NCI-H2029 (cell line): ENCODE measurements at regions not wholly inside any gene's neighbourhood (a gene's known extent, or its start where the extent isn't known, plus 50 kb on each side); places are given as distances from the start of the nearest gene placed in this dataset.
"Not testable (repeated sequence)": the region's sequence is repeated elsewhere in the genome, so short reads cannot be mapped to it uniquely, and the experiment has no call there.

Source experiments
- DNase-seq: peaks from one replicate; lab custom pipeline; 2025; lab: John Stamatoyannopoulos, UW

DNA sequence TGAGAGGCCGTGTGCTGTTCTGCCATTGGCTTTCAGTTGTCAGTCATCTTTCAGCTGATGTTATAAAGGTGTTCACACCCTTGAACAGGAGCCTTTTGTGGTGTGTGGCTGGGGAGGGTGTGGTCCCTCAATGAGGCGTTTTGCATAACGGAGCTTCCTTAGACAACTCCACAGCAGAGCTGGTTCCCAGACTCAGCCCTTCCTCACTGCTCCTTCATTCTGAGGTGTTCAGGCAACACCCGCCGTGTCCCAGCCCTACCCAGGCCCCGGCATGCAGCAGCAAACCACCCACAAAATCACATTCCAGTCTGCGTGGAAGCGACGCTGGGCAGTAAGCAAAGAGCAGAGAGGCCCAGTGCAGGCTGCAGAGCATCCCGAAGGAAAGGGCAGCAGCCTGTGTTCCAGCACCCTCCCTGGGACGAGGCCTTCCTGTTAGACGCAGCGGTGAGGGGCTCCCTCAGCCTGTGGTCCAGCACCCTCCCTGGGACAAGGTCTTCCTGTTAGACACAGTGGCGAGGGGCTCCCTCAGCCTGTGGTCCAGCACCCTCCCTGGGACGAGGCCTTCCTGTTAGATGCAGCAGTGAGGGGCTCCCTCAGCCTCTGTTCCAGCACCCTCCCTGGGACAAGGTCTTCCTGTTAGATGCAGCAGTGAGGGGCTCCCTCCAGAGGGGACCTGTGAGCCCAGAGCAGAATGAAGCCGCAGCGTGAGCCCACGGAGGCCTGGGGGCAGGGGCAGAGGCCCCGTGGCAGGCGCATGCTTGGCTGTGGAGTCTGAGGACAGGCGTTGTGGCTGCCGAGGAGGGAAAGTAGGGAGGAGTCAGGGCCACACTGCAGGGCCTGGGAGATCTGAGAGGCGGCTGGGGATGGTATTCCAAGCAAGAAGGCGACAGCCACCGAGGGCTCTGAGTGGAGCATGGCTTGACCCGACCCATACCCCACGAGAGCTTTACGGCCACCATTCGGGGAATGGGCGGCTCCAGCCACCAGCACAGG is 201.8 kb upstream of the HDAC4 start:
- no peak for DNase-seq

DNA sequence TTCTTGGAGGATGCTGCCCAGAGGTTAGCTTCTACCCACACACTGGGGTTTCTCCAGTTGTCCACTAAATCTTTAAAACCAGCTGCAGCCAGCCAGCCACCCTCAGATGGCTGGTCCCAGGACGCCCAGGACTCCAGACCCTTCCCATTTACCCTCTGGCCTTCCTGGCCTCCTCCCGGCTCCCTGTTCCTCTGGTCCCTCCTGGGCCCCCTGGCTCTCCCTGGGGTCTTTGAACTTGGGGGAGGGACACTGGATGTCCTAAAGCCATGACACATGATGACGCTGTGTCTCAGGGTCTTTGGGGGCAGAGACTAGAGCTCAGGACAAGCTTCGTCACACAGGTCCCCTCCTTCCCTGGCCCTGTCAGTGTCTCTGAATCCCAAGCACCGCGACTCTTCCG is 201.1 kb upstream of the HDAC4 start:
- DNase-seq, result no peak

DNA sequence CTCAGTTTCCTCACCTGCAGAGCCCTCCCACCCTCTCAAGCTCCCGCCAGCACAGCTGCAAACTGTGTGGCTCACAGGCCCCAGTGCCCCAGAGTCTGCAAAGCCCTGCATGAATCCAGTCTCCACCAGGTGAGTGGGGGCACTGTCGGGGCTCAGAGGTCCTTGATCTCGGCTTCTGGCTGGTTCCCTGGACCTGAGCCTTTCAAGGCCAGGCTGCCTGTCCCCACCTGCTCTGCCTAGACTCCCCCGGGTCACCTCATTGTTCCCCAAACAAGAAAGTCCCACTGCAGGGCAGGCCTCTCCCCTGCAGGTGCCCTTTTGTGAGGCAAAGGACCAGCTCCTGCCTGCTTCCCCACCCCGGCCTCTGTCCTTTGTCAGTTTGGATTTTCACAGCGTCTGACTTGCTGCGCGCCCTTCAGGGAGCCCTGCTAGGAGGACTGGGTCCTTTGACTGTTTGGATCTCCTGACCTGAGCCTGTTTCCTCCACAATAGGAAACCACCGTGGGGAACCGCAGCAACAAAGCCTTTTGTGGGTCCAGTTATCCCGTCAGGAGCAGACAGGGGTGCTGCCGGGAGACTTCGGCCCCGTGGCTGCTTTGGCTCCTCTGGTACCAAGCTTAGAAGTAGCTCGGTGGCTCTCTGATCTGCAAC is 200.5 kb upstream of the HDAC4 start:
- no peak for DNase-seq

DNA sequence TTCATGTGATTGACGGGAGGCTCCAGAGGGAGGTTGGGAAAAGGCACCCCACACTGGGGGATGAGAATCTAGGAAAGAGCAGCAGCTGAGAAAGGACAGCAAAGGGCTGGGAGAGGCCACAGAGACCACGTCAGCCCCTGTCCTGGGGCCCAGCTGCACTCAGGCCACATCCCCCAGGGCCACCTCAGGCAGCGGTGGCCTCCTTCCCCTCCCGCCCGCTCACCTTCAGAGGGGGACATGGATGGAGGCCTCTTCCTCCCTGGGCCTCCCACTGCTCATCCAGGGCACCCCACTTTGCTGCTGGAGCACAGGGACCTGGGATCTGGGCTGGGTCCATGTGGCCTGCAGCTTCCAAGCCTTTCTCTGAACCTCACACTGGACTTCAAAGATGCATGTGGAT is 199.8 kb upstream of the HDAC4 start:
- no peak for DNase-seq

DNA sequence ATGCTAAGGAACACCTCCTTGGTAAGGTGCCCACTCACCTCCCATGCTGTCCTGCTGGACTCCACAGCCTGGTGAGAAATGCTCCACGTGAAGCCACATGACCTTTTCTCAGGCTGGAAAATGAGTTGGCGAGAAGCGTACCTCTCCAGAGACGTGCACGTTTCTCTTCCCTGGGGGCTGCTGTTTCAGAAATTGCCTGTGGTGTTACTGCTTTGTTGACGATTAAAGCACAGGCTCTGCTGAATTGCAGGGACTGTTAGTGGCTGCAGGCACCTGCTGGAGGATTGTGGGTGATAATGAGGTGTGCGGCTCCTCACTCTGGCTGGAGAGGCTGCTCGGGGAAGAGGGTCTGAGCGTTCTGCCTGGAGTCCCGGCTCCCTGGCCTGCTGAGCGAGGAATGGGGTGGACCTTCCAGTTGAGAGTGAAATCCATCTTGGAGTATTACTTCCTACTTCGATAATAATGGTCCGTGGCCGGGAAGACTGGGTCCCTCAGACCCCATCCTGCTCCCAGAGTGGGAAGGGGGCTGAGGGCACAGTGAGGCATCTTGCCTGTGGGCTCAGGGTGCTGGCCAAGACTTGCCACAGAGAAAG is 199.3 kb upstream of the HDAC4 start:
- no peak for DNase-seq

DNA sequence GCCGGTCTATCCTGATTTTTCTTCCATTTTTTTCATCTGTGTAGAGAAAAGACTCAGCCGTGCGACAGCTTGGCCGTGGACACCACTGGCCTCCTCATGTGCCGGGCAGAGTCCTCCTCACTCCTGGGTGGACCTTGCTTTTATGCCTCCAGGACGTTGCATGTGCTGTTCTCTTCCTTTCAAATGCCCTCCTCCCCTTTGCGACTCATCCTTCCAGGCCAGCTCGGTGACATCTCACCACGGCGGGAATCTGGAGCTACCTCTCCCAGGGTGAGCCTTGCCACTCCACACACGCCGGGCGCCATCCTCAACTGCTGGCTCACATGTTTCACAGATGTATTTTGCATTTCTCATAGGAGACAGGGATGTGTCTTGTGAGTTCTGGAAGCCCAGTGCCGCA is 198.5 kb upstream of the HDAC4 start:
- no peak for DNase-seq

DNA sequence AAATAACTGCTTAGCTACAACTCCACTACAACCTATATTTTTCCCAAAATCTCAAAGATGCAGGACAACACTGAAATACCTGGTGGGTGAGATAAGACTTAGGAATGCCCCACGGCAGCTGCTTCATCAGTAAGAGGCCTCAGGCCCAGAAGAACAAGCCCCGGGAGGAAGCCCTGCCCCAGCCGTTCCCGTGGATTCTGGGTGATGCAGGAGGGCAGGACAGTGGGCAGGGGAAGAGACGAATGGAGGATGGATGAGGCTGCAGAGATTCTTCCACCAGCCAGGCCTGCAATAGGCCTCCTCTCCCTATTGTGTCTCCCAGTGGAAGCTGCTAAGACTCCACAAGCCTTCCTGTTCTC is 197.9 kb upstream of the HDAC4 start:
- DNase-seq, result no peak

DNA sequence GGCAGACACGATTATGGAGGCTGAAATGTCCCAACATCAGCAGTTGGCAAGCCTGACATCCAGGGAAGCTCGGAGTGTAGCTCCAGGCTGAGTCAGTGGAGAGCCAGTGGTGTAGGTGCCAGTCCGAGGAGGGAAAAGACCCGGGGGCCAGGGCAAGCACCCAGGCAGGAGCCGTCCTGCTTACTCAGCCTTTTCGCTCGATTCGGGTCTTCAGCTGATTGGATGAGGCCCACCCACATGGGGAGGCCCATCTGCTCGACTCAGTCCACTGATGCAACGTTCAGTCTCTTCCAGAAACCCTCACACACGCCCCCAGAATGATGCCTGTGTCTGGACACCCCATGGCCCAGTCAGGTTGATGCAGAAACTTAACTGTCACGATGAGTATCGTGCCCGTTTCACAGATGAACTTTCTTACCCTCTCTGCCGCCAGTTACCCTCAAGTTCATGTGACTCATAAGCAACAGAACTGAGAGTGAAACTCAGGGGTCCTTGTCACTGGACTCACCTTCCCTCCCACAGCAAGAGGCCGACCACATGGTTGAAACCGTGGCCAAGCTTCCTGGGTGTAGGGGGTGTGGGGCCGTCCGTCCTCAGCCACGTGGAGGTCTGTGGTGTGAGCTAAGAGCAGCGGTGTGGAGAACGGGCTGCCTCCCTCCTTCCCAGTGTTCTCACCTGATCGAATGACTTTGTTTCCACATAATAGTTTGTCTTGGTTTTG is 197.4 kb upstream of the HDAC4 start:
- DNase-seq, result no peak

DNA sequence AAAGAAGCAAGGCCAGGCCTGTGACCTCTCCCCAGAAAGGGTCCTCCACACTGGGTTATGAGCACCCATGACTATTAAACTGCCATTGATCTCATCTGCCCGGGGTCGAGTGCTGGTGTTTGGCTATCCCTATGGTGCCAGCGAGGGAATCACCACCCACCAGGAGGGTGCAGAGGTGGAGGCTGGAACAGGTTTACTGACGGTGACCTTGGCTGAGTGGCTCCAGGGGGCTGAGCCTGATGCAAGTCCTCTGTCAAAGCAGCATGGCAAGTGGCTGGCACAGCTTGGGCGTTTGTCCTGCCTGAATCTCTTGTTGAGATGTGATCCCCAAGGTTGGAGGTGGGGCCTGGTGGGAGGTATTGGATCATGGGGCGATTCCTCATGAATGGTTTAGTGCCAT is 196.4 kb upstream of the HDAC4 start:
- DNase-seq, result no peak

DNA sequence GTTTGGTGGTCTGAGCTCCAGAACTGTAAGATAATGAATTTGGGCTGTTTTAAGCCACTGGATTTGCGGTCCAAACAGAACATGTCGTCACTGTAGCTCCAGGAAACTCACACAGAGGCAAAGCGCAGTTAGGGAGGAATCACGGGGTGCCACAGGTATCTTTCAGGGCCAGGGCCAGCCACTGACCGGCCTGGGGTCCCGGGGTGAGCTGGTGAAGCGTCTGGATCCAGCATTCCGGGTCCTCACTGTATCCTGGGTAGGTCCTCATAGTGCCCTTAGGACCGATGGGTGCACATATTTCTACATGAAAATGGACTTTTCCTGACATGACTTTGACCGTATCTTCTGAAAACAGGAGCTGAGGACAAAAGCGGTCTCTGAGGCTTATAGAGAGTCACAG is 196.0 kb upstream of the HDAC4 start:
- no peak for DNase-seq

DNA sequence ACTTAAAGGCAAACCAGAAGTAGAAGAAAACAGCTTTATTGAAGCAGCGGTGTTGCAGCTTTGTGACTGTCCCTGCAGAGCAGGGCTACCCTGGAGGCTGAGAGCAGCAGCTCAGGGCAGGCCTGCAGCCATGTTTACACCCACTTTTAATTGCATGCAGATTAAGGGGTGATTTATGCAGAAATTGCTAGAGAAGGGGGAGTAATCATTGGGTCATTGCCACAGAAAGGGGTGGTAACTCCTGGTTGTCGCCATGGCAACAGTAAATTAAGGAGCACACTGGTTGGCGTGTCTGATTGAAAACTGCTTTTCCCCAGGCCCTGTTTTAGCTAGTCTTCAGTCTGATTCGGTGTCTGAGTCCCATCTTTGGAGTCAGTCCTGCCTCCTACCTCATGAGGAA is 195.4 kb upstream of the HDAC4 start:
- peak; percentile 1 for DNase-seq

DNA sequence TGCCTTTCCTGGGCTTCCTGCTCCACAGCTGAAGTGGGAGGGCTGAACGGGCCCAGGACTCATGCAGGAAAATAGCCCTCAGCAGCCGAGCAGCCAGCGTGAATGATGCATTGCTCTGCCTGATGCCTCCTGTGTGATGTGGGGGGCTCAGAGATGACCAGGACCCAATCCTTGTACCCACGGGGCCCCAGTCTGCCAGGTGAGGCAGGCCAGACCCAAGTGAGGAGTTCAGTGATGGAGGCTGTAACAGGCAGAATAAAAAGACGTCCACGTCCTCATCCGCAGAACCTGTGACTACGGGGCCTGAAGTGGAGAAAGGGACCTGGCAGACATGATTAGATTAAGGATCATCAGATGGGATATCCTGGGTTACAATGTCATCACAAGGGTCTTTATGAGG is 194.9 kb upstream of the HDAC4 start:
- no peak for DNase-seq

DNA sequence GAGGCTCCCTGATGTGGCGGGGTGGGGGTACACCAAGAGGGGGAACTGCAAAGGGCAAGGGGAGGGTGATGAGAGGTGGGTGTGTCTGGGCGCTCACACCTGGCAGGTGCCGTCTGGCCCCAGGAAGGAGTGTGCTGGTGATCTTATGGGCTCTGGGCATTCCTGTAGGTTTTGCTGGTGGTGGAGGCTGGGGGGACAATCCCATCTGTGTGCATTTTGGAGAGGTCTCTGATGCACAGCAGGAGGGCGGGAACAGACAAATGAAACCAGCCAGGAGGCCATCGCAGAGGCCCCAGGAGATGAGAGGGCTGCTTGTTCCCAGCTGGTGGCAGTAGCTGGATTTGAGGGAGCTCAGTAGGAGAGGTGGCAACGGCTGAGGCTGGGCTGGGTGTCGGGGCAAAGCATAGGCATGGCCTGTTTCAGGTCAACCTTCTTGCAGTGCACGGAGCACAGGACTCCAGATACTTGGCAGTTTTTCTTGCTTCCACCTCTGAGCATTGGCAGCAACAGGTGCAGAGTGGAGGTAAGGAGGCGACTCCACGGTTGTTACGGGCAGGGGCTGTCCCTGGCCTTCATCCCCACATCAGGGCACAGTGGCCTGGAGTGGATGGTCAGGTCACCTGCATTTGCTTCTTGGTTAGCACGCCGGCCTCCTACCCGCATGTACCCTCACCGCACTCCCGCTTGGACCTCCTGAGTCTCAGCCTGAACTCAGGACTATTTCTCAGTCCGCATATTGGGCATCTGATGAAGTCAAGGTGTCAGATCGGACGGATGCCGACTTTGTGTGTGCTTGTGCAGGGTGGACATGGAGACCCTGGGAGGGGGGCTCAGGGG is 194.2 kb upstream of the HDAC4 start:
- DNase-seq, result no peak

DNA sequence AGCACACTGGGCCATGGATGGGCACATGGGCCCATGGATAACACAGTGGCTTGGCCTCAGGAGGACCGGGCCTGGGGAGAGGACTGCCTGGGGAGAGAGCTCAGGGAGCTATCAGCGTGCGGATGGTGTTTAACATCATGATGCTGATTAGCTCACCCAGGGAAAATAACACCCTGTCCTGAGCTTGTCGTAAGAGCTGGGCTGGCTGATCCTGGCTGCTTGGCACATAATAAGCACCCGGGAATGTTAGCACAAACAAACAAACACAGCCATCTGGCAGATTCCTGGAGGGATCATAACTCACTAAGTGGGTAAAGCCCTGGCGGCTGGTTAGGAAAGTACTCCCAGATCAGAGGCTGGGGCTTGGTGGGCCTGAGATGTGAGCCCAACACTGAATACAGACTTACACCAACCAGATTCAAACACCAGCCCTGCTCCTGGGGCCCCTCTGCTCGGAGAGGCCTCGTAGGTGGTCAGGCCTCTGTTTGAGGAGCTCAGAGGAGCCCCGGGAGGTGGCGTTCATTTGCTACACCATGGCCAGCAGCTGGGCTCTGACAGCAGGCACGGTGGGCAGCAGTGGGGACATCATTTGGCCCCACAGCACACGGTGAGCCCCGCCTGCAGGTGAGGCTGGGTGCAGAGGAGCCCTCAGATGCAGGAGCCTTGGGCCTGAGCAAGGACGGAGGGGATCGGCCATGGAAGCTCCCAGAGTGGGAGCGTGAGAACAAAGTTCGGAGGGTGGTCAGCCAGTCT is 193.4 kb upstream of the HDAC4 start:
- no peak for DNase-seq

DNA sequence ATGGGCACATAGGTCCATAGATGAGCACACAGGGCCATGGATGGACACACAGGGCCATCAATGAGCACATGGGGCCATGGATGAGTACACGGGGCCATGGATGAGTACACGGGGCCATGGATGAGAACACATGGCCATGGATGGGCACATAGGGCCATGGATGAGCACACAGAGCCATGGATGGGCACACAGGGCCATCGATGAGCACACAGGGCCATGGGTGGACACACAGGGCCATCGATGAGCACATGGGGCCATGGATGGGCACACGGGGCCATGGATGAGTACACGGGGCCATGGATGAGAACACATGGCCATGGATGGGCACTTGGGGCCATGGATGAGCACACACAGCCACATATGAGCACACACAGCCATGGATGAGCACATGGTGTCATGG is 192.6 kb upstream of the HDAC4 start:
- DNase-seq, result no peak

DNA sequence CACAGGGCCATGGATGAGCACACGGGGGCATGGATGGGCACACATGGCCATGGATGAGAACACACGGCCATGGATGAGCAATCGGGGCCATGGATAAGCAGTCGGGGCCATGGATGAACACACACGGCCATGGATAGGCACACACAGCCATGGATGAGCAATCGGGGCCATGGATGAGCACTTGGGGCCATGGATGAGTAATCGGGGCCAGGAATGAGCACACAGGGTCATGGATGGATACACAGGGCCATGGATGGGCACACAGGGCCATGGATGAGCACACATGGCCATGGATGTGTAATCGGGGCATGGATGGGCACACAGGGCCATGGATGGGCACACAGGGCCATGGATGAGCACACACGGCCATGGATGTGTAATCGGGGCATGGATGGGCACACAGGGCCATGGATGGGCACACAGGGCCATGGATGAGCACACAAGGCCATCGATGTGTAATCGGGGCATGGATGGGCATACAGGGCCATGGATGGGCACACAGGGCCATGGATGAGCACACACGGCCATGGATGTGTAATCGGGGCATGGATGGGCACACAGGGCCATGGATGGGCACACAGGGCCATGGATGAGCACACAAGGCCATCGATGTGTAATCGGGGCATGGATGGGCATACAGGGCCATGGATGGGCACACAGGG is 191.9 kb upstream of the HDAC4 start:
- not testable (repeated sequence) for DNase-seq

DNA sequence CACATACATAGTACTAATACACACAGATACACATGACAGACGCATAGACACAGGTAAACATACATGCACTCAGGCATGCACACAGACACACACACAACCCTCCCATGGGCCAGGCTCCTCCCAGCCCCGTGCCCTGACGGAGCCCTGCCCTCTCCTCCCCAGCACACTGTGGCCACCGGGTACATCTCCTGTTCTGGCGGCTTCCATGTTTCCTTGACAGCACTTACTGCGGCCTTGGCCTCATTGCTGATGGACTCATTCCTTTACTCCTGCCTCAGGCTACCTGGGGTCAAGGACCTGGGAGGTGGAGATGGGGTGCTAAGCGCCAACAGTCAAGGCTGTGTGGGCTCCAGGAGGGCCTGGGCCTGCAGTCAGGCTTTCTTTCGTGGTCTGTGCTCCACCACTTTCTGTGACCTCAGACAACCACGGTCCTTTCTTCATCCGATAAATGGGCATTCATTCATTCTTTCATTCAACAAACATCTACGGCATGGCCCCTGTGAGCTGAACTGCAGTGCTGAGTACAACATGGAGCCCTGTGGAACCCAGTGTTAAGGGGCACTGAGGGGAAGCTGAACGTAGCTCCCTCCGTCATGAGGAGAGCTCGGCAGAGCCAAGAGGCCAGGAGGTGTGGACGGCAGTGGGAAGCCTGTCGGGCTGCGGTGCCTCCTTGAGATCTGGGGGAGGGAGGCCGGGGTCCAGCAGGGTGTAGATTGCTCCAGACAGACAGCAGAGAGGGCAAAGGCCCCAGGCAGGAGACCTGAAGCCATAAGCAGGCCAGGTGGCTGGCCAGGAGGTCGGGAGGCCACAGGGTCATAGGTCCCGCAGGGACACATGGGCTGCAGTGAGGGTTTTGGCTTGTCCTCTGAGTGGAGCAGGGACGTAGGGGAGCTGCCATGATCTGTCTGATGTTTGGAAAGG is 190.4 kb upstream of the HDAC4 start:
- DNase-seq, result no peak

DNA sequence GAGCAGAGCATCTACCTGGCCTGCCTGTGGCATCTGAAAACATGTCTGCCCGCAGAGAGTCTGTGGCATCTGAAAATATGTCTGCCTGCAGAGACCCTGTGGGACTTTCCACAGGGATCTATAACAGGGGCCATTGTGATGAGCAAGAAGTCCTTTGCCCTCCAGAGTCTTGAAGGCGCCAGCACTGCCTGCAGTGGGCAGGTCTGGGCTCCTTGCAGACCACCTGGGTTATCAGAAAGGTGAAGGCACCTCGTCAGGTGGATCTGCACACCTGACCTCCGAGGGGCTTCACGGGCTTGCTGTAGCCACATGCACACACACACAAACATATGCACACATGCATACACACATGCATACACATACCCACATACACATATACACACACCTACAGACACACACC is 189.5 kb upstream of the HDAC4 start:
- no peak for DNase-seq

DNA sequence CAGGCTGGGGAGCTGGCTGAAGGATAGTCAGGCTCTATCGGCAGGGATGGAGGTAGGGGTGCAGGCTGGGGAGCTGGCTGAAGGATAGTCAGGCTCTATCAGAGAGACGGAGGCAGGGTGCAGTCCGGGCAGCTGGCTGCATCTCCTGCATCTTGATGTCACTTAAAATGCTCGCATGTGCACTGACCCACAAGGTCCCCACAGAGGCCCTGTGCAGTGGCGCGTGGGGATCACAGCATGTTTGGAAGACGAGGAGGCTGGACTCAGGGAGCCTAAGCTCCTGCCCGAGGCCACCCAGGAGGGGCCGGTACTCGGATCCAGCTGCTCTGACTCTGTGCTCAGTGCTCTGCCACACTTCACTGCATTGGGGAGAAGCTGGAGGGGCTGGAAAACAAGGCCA is 189.0 kb upstream of the HDAC4 start:
- DNase-seq, result no peak
